ENCODE measurements at regions not wholly inside any gene's neighbourhood (a gene's known extent, or its start where the extent isn't known, plus 50 kb on each side); places are given as distances from the start of the nearest gene placed in this dataset.

DNA sequence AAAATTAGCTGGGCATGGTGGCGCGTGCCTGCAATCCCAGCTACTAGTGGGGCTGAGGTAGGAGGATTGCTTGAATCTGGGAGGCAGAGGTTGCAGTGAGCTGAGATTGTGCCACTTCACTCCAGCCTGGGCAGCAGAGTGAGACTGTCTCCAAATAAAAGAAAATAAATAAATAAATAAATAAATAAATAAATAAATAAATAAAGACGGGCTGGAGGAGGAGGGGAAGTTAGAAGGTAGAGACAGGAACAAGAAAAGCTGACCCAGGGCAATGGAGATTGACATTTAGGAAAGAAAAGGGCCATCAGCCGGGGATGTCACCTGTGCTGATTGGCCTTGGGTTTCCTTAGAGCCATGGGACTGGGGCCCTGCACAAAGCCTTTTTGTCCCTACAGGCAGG lies 153.7 kb upstream of the IGSF21 start:
- TF ChIP-seq, protein P1, sequence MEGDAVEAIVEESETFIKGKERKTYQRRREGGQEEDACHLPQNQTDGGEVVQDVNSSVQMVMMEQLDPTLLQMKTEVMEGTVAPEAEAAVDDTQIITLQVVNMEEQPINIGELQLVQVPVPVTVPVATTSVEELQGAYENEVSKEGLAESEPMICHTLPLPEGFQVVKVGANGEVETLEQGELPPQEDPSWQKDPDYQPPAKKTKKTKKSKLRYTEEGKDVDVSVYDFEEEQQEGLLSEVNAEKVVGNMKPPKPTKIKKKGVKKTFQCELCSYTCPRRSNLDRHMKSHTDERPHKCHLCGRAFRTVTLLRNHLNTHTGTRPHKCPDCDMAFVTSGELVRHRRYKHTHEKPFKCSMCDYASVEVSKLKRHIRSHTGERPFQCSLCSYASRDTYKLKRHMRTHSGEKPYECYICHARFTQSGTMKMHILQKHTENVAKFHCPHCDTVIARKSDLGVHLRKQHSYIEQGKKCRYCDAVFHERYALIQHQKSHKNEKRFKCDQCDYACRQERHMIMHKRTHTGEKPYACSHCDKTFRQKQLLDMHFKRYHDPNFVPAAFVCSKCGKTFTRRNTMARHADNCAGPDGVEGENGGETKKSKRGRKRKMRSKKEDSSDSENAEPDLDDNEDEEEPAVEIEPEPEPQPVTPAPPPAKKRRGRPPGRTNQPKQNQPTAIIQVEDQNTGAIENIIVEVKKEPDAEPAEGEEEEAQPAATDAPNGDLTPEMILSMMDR (IDR thresholded peaks at IDR 0.05; ENCODE audit: insufficient read depth, low read length): no peak
- TF ChIP-seq POLR2AphosphoS5 (IDR thresholded peaks at IDR 0.05; ENCODE audit: low read depth): no peak
- no peak for TF ChIP-seq SPI1 (IDR thresholded peaks at IDR 0.05; ENCODE audit: borderline replicate concordance, low read depth)
- TF ChIP-seq, protein P2, sequence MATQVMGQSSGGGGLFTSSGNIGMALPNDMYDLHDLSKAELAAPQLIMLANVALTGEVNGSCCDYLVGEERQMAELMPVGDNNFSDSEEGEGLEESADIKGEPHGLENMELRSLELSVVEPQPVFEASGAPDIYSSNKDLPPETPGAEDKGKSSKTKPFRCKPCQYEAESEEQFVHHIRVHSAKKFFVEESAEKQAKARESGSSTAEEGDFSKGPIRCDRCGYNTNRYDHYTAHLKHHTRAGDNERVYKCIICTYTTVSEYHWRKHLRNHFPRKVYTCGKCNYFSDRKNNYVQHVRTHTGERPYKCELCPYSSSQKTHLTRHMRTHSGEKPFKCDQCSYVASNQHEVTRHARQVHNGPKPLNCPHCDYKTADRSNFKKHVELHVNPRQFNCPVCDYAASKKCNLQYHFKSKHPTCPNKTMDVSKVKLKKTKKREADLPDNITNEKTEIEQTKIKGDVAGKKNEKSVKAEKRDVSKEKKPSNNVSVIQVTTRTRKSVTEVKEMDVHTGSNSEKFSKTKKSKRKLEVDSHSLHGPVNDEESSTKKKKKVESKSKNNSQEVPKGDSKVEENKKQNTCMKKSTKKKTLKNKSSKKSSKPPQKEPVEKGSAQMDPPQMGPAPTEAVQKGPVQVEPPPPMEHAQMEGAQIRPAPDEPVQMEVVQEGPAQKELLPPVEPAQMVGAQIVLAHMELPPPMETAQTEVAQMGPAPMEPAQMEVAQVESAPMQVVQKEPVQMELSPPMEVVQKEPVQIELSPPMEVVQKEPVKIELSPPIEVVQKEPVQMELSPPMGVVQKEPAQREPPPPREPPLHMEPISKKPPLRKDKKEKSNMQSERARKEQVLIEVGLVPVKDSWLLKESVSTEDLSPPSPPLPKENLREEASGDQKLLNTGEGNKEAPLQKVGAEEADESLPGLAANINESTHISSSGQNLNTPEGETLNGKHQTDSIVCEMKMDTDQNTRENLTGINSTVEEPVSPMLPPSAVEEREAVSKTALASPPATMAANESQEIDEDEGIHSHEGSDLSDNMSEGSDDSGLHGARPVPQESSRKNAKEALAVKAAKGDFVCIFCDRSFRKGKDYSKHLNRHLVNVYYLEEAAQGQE (IDR thresholded peaks at IDR 0.05; ENCODE audit: insufficient replicate concordance, low read depth): no peak
- no peak for TF ChIP-seq GABPA (IDR thresholded peaks at IDR 0.05; ENCODE audit: low read depth)
